IPS-NIHi7 (cell line): ENCODE measurements at regions not wholly inside any gene's neighbourhood (a gene's known extent, or its start where the extent isn't known, plus 50 kb on each side); places are given as distances from the start of the nearest gene placed in this dataset.
A peak's percentile ranks its signal among the peaks of the same experiment; 100 is the strongest.

Experiments
- DNase-seq: peaks from one replicate; pipeline ENCODE4 v3.0.0; 2012; ENCODE audit warnings: mixed read lengths; ENCODE audit errors: extremely low spot score

DNA sequence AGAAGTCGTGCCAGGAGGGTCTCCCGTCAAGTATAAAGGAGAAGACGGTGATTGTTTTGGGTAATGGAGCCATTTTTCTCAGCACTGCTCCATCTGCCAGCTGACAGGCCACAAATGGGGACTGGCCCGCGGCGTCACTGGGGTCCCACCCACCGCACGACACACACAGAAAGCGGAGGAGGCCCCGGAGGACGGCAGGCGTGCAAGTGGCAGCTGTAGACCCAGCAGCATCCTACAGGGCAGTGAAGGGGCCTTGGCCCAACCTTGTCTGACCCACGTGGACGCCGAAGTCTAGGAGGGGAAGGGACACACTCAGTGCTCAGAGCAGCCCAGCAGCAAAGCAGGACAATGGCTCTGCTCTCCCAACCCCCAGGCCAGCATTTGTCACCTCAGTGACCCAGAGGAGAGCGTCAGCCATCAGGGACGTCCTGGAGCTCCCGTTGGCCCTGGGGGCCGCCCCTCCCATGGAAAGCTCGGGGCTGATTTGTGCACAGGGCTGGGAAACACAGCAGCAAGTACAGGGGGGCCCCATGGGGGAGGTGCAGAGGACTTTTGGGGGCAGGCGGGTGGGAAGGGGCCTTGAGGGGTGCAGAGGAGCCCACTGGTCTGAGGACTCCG lies 644.4 kb downstream of the BRD1 start:
- DNase-seq = no peak

DNA sequence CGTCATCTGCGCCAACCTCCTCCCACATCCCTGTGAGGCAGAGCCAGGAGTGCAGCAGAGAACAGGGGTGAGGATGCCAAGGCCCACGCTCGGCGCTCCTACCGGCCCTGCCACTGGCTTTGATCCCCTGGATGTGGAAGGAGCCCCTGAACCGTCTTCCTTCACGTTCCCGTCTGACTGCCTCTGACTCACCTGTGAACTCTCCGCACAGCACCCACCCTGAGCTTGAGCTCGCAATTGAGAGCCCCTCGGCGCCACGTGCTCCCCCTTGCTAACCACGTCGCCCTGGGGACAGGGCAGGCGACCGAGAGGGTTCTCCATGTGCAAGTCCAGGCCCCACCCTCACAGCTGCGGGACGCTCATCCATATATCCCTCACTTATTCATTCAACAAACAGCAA lies 645.3 kb downstream of the BRD1 start:
- no peak for DNase-seq

DNA sequence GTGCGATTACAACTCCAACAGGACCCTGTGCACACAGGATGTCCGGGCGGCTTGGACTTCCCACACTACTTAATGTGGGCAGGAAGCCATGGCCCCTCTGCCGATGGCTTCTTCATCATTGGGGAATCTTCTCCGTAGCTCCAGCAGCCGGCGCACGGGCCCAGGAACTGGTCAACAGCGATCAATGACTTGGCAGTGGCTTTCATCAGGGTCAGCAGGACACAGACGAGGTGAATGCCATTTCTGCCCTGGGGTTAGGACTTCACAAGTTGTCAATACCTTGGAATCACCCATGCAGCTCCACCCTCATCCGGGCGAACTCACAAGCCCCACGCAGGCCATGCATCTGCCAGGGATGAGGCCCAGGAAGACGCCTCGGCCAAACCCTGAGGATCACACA lies 645.7 kb downstream of the BRD1 start:
- no peak for DNase-seq

DNA sequence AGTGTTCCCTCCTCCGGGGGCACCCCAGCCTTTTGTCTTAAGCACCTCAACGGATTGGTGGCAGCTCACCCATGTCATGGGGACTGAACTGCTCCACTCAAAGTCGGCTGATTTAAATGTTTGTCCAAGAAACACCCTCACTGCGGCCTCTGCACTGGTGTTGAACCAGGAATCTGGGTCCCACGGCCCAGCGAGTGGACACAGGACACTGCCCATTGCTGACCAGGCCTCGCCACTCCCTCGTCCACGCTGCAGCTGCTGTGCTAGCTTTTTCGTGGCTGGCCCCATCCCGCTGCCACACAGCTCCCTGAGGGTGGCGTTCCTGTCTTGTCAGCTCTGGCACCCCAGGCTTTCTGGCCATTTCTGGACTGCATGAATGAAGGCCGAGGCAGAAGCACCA lies 646.2 kb downstream of the BRD1 start:
- DNase-seq = no peak

DNA sequence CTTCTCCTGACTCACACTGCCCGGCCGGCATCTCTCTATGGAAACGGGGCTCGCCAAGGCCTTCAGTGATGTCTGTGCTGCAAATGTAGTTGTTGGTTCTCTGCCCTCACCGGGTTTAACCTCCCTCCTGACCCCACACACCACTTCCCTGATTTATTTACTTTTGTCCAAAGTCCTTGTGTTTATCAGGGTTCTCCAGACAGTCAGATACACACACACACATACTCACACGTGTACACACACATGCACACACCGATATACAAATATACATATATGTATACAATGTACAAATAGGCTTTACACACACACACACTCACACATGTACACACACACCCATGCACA lies 647.0 kb downstream of the BRD1 start:
- no peak for DNase-seq

DNA sequence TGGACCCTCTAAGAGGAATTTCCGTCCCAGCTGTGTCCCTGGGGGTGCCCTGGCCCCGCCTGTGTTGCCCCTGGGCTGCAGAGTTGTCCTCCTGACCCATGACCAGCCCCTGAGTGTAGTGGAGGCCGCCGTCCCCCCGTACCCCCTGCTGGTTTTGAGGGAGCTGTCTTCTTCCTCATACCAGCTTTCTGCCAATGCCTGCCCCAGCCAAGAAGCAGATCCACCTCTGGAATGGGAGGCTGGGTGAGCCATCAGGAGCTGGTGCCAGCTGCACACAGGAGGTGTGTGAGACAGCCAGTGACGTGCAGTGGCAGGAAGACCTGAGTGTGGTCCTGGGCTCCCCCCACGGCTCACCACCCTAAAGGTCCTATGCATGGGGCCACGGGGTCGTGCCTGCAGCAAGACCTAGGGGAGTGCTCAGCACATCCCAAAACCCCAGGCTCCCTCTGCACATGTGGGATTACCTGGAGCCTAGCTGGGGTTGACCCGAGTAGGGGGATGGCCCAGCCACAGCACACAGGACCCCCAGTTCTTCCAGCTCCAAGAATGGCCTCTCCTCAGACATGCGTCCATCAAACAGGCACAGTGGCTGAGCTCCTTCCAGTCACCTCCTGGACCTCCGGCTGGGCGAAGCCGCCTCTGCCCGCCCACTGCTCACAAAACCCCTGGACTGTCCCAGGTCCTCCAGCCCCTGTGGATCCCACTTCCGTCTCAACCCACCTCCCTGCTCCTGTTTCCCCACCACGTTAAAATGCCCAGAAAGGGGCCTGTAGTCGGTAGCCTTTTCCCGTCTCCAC lies 647.6 kb downstream of the BRD1 start:
- DNase-seq = no peak

DNA sequence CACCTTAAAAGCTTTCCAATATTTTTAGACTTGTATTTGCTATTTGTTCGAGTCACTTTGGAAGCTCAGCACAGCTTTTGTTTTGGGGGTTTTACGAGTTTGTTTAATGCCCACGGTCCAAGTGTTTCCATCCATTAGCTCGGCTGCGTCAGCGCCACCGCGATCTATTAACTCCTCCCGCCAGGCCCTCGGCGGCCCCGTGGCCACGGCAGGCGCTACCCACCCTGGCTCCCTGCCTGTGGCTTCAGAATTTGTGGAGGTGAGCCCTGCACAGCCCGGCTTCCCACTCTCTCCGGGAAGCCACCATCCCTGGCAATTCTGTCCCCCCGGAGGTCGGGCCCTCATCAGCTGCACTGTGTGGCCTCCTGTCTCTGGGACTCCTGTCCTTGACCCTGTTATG lies 648.5 kb downstream of the BRD1 start:
- no peak for DNase-seq

DNA sequence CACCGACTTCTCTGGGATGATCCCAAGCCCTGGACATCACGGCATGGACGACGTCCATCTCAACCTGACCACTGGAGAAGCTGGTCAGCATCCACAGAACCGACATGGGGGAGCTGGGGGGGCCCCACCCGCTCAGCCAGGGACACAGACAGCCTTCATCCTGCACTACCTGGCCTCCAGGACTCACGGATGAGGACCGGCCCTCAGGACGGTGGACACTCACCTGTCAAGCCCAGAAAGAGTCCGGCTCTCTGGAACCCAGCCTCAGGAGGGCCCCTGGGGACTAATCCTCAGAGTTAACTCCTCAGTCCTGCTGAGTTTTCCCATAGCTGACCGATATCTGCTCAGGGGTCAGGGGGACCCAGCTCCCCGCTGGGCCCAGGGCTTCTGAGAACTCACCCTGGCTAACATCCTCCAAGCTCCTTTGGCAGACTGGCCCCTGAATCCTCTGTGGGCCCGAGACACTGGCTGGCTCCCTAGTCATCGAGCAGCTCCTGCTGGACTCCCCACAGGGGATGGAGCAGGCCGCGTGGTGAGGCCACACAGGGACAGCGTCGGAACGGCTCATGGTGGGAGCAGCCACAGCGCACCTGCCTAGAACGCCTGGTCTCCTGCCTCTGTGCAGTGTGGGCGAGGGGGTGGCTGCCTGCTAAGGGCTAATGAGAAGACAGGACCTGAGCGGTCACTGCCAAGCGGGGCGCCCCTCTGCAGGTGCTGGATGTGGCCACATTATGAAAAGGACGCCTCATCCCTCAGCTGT lies 649.2 kb downstream of the BRD1 start:
- DNase-seq = no peak

DNA sequence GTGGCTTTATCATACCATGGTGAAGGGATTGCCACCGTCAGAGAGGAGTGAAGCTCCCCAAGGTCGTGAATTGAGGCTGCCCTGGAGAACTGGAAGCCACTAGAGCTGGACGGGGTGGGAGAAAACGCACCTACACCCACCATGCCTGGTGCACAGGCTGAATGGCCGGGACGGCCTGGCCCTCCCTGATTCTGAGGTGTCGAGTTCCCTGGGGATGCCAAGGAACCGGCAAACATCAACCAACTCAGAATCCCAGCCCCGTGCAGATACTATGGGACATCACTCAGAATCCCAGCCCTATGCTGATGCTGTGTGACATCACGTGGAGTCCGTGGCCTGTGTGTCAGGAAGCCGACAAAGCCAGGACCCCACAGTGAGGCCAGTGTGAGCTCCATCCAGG lies 650.0 kb downstream of the BRD1 start:
- DNase-seq = no peak

DNA sequence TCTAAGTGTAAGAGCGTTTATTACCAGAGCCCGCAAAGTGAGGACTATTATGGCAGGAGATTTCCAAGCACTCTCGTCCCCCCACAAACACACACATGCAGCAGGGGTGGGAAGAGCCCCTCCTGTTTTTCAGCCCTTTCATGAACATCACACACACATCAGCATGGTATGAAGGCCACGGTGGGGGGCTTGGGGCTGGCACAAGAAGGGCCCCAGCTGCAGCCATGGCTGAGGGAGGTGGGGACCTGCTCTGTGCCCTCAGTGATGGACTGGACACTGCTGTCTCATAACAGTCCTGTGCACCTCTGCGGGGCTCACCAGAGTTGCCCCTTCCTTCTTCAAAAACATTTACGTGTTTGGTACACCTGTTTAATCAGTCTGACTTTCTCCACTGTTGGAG lies 650.7 kb downstream of the BRD1 start:
- DNase-seq = no peak

DNA sequence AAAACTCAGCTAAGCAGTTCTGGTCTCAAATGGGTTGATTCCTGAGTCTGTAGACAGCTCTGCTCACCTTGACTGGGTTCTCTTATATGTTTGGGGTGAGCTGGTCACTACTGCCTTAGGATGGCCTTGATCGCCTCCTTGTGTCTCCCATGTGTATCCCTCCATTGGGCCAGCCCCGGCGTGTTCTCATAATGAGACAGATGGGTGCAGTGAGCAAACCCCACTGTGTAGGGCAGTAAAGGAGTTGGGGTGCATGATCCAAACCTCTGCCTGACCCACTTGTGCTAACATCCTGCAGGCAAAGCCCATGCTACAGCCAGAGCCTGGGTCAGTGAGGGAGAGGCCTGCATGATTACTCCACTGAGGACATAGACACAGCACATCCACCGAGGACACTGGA lies 657.6 kb downstream of the BRD1 start:
- DNase-seq = peak; percentile 61

DNA sequence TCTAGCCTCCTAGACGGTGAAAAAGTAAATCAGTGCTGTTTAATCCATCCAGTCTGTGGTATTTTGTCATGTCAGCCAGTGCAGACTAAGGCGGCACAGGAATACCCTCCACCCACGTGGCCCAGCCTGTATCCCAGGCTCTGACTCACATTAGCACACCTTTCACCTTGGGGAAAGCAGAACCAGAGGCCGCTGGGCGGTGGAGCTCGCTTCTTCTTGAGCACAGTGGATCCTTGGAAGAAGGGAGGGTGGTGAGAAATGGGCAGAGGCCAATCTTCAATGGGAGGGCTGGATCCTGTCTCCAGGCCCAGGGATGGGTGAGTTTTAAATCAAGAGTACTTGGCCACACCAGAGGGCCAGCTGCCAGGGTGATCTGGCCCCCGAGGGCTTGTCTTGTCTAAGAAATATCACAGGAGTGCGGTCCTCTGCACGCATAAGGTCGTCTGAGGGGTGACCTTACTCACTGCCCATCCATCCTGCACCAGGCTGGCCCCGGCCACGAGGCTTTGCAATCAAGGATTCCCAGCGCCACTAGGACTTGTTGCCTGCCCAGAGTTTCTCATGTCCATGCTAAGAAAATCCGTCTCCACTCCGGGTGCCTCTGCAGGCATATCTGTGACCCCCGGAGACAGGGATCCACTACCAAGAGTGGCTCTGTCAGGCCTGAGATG lies 658.5 kb downstream of the BRD1 start:
- DNase-seq = no peak

DNA sequence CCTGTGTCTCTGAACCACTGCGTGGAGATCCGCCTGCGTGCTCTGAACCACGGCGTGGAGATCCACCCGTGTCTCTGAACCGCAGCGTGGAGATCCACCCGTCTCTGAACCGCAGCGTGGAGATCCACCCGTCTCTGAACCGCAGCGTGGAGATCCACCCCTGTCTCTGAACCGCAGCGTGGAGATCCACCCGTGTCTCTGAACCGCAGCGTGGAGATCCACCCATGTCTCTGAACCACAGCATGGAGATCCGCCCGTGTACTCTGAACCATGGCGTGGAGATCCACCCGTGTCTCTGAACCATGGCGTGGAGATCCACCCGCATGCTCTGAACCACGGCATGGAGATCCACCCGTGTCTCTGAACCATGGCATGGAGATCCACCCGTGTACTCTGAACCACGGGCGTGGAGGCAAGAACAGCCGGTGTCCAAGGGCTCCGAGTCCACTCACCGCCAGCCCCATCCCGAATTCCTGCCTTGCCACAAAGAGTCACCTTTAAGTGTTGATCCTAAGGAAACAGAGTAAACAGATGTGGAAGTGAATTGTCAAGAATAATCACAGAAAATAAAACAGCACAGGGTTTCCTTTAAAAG lies 659.4 kb downstream of the BRD1 start:
- DNase-seq = no peak

DNA sequence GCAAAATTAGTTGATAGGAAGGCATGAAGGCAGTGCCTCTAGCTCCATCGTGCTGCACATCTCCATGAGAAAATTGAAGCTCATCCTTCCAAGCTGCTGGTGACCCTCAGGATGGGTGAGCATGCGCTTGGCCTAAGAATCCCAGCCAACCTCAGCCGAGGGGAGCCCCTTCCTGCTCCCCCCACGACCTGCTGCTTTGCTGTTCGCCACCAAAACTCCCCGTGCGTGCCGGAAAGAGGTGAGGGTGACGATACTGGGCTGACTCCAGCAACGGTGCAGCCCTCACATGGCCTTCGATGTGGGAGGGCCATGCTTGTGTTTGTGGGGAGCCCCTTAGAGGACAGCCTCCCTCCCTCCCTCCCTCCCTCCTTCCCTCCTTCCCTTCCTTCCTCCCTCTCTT lies 660.9 kb downstream of the BRD1 start:
- DNase-seq = no peak

DNA sequence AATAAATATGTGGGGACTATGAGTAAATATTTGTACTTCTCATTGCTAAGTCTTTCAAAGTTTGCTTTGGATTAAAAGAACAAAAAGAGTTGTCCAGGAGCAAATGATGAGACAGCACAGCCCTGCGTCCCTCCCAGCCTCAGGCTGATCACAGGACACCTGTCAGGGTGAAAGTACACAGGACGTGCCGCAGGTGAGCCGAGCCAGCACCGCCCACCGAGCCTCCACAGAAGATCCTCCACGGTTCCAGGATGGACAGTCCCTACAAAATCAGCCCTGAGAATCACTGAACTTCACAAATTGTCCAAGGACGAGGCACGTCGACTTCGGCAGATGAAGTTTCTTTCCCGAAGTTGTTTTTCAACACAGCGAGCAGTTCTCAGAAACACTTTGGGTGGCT lies 661.5 kb downstream of the BRD1 start:
- no peak for DNase-seq

DNA sequence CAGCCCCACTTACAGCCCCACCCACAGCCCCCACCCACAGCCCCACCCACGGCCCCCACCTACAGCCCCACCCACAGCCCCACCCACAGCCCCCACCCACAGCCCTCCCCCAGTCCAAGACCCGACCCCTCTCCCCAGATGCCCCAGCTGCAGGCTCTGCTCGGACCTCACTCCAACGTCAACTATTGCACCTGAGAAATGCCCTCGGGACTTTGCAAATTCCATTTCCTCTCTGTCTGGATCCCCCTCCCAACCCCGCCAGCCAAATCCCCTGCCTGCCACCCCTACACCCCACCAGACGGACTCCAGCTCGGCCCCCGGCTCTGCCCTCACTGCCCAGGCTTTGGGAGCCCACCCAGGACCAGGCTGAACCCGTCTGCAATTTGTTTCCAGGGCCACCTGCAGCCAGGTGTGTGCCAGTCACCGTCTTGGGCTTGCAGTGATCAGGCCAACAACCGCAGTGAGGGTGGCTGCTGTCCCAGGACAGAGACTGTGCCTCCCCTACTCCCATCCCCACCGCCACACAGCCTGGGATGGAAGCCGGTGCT lies 662.8 kb downstream of the BRD1 start:
- no peak for DNase-seq

DNA sequence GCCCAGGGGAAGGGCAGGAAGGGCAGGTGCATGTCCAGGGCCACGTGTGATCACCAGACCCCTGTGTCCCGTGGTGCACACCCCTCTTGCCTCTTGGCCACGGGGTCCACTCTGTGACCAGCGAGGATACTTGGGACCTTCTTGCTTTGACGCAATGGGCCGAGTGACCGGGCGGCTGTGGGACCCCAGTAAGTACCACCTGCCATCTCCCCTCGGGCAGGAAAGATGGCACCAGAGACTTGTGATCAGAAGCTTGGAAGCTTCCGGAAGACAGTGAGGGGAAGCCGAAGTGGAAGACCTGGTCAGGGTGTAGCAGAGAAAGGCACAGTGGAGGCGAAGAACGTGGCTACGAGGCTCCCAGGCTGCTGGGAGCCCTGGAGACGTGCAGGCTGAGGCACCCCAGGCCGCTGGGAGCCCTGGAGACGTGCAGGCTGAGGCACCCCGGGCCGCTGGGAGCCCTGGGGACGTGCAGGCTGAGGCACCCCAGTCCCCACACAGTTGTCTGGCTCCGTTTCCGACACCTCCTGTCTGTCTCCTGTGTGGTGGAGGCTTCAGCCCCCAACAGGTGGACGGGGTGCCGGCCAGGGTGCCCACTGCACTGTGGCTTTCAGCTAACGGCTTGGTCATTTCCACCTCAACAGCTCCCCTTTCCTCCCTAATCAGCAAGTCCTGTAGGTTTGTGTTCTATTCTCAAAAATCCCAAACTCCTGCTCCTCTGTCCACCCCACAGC lies 663.5 kb downstream of the BRD1 start:
- no peak for DNase-seq

DNA sequence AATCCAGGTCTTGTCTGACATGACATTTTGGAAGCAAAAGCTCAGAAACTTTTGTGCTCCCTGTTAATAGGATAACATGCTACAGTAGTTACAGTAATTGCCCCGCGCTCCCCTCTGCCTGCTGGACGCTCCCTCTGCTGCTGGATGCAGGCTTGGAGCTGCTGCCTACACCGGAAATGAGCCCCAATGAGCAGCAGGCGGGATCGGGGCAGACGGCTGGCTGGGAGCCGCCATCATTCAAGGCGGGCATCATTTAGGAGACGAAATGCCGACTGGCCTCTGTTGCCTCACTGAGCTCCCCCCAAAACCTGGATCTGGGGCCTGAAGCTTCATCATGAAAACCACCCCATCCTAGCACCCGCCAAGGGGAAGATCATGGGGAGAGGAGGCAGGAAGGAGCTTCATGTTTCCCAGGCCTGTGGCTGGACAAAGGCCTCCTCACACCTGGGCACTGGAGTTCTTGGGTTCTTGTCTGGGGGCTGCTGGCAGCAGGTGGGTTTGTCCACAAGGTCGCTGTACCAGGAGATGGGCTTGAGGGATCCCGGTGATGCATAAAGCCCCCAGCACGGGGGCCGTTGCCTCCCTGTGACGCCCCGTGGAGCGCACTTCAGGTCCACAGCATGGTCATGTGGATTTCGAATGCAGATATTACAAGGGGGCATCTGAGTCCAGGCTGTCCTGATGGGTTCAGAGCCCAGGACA lies 664.3 kb downstream of the BRD1 start:
- DNase-seq = no peak

DNA sequence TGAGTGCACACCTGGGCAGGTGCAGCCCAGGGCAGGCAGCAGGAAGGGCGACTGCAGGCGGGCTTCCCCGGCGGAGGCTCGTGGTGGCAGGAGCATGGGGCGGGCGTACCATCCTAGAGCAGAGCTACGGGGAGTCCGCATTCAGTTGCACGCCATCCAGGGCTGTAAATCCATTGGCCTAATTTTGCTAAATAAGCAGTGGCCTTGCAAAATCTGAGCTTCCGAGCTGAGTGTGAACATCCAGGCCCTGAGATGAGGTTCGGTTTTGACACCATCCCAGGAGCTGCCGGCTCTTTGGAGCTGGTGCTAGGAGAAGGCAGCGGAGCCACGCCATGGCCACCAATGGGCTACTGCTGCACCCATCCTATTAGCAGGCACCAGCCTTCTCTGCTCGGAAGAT lies 664.8 kb downstream of the BRD1 start:
- no peak for DNase-seq

DNA sequence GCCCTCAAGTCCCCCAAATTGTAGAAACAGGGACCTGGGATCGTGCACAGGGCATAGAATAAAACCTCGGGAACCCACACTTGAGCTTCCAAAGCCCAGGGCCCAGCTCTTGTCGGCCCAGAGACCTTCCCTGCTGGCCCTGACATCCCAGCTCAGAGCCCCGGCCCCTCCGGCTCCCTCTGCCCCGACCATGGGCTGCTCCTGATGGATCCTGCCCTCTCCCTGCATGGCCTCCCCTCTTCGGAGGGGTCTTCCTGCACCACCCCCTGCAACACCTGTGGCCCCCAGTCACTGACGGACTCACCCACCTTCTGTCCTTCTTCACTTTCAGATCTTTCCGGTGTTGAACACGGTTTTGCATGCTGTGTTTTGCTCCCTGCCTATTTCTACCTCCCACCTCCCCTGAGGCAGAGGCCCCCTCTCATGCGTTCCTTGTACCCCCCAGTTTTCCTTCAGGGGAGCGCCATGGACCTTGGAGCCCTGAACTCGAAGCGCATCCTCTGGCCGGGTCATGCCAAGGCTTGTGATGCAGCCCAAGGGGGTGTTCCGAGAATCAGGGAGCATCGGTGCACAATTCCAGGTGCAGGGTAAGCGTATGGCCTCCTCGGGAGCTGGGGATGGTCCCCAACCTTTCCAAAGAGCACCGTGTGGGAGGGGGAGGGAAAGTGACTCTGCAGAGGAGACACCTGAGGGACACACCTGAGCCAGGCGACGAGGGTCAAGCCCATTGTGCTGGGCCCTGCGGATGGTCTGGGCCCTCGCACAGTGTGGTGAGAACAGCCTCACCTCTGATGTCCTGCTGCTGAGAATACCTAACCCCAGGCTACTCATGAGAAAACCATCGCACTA lies 666.4 kb downstream of the BRD1 start:
- no peak for DNase-seq
